C4-2B (cell line): ENCODE measurements at regions not wholly inside any gene's neighbourhood (a gene's known extent, or its start where the extent isn't known, plus 50 kb on each side); places are given as distances from the start of the nearest gene placed in this dataset.

Experiments
- H3K27ac ChIP-seq: fragments of 450-650 bp; 2 replicates; pipeline ENCODE4 v1.5.1; 2017
- ZFX ChIP-seq: fragments of 450-650 bp; IDR thresholded peaks from 2 replicates; pipeline ENCODE4 v1.6.1; 2017
- TF ChIP-seq, protein P1 (sequence below): fragments of 450-650 bp; conservative IDR thresholded peaks from 2 replicates; pipeline ENCODE4 v1.5.1; 2017; ENCODE audit warnings: mild to moderate bottlenecking

DNA sequence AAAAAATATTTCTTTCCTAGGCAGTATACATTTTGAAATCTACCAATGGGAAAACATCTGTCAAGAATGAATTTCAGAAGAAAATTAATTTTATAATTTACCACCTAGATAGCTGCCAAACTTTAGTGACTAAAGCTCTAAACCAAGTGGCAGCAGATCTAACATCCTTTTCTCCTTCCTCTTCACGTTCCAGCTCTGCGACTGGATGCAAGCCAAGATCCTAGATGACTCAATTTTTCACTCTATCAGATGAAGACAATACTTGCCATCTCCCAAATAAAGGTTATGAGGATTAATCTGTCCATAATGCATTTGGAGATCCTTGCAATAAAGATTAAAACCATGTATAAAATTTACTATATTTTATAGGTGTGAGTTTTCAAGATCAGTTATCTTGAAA, 66.7 kb upstream of the MIR17HG start:
- TF ChIP-seq ZFX: no peak
- TF ChIP-seq, protein P1, sequence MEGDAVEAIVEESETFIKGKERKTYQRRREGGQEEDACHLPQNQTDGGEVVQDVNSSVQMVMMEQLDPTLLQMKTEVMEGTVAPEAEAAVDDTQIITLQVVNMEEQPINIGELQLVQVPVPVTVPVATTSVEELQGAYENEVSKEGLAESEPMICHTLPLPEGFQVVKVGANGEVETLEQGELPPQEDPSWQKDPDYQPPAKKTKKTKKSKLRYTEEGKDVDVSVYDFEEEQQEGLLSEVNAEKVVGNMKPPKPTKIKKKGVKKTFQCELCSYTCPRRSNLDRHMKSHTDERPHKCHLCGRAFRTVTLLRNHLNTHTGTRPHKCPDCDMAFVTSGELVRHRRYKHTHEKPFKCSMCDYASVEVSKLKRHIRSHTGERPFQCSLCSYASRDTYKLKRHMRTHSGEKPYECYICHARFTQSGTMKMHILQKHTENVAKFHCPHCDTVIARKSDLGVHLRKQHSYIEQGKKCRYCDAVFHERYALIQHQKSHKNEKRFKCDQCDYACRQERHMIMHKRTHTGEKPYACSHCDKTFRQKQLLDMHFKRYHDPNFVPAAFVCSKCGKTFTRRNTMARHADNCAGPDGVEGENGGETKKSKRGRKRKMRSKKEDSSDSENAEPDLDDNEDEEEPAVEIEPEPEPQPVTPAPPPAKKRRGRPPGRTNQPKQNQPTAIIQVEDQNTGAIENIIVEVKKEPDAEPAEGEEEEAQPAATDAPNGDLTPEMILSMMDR: no peak
- no peak overlapping the region for H3K27ac ChIP-seq

DNA sequence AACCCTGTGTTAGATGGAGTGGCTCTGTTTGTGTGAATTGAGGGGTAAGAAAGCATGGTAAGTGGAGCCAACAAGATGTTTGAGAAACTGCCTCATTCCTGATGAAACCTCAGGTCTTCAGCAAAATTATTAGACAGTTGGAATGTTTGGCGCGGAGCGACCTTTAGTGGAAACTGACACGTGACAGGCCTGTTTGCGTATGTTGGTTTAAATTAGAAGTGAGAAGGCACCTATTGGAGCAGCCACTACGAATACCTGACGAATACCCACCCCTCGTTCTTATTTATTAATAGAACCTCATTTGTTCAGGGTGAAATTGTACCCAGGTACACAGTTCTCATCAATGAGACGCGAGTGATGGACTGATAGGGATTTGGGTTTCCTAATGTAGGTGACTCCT, 63.2 kb upstream of the MIR17HG start:
- no peak for TF ChIP-seq ZFX
- TF ChIP-seq, protein P1: no peak
- no peak overlapping the region for H3K27ac ChIP-seq

DNA sequence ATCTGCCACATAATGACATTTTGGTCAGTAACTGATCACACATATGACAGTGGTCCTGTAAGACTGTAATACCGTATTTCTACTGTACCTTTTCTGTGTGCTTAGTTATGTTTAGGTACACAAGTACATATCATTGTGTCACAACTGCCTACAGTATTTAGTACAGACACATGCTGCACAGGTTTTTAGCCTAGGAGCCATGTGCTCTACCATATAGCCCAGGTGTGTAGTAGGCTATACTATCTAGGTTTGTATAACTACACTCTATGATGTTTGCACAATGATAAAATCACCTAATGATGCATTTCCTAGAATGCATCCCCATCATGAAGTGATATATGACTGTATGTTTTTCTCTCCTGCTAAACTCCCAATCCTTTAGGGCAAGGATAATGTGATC, 61.2 kb upstream of the MIR17HG start:
- TF ChIP-seq ZFX: no peak
- TF ChIP-seq, protein P1: no peak
- H3K27ac ChIP-seq: no peak overlapping the region

DNA sequence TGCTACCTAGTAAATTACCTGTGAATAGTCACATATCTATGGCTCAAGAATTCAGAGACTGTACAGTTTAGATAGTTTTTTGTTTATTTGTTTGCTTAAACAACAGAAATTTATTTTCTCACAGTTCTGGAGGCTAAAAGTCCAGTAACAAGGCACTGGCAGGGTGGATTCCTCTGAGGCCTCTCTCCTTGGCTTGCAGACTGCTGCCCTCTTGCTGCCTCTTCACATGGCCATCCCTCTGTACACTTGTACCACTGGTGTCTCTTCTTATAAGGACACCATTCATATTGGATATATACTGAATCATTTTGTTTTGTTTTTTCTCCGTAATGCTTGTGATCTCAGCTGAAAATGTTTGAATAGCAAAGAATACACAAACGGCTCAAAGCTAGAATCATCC, 56.4 kb upstream of the MIR17HG start:
- H3K27ac ChIP-seq: no peak overlapping the region
- TF ChIP-seq, protein P1: no peak
- TF ChIP-seq ZFX: no peak

DNA sequence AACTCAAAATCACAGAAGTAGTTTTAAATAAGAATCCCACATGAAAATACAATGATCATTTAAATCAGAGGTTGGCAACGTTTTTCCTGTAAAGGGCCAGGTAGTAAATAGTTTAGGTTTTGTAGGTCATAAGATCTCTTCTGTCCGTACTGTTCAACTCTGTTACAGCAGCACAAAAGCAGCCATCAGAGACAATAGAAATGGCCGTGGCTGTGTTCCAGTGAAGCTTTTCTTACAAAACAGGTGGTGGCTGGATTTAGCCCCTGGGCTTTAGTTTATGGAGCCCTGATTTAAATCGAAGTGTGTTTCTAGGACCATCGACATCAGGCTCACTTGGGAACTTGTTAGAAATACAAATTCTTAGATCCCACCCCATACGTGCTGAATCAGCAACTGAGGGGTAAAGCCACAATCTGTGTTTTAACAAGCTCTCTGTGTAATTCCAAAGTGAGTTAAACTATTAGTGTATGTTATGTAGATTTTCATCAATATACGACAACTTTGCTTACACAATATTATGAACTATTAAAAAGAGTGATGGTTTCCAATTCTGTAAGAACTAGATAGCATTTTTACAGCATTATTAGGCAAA, 54.8 kb upstream of the MIR17HG start:
- TF ChIP-seq, protein P1: no peak
- no peak for TF ChIP-seq ZFX
- H3K27ac ChIP-seq: no peak overlapping the region

DNA sequence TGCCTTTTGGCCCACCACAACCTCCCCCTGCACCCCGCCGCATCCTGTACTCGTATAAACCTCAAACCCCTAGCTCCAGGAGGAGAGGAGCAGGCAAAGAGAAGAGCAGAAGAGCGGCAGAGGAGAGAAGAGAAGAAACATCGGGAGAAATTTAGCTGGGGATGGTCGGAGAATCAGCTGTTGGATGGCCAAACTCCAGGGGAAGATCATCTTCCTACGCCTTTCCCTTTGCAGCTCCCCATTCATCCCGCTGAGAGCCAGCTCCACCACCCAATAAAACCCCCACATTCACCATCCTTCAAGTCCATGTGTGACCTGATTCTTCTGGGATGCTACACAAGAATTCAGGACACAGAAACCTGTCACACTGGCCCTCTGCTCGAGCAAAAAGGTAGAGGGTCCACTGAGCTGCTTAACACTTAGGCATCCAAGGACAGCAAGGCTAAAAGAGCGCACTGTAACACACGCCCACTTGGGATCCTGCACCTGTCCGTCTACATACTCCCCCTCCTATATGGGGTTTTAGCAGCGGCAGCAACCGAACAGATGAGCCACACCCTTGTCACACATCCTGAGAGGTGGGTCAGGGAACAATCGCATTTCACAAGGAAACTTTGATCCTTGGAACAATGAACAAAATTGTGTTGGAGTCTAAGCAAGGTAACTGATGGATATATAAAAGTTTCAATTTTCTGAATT, 51.6 kb upstream of the MIR17HG start:
- no peak overlapping the region for H3K27ac ChIP-seq
- no peak for TF ChIP-seq ZFX

DNA sequence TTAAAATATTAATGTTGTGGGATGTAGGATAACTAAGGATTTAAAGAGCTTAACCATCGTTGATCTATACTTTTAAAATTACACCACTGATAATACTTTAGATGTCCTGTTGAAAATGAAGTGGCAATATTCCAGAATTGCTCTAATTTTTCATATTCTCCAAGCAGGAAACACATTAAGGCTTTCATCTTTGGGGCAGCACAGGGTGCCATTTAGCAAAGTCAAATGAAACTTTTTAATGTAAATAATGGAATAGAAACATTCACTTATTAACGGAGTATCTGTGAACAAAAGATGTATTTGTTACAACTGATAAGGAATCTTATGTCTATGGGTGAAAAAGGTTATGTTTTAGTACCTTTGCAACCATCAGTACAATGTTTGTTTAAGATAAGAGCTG, 50.0 kb upstream of the MIR17HG start:
- no peak overlapping the region for H3K27ac ChIP-seq
- TF ChIP-seq, protein P1: no peak
- TF ChIP-seq ZFX: no peak
